ENCODE measurements at regions not wholly inside any gene's neighbourhood (a gene's known extent, or its start where the extent isn't known, plus 50 kb on each side); places are given as distances from the start of the nearest gene placed in this dataset.

- H3K4me3 ChIP-seq (ENCODE audit: low read length), result no peak overlapping the region
- no peak for TF ChIP-seq ZNF274 (IDR thresholded peaks at IDR 0.05; ENCODE audit: low read depth, low read length)
Observed at GRCh38 chr6:164855281-164855680, 454.1 kb downstream of the C6orf118 start.

DNA sequence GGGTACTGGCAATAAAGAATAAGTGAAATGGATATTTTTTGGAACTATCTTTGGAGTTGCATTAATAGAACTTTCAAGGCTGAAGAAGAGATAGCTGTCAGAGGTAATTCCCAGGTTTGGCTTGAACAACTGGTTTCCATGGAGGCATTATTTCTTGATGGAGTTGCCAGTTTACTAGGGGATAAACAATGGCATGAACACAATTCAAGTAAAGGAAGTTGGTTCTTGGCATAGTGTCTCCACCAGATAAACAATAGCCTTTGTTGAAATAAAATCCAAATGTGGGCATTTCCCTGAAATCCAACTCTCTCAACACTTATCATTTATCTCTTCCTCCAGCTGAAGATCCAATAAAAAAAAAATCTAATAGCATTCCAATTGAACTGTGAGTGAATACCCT lies 454.9 kb downstream of the C6orf118 start:
- no peak for TF ChIP-seq ZNF274 (IDR thresholded peaks at IDR 0.05; ENCODE audit: low read depth, low read length)

DNA sequence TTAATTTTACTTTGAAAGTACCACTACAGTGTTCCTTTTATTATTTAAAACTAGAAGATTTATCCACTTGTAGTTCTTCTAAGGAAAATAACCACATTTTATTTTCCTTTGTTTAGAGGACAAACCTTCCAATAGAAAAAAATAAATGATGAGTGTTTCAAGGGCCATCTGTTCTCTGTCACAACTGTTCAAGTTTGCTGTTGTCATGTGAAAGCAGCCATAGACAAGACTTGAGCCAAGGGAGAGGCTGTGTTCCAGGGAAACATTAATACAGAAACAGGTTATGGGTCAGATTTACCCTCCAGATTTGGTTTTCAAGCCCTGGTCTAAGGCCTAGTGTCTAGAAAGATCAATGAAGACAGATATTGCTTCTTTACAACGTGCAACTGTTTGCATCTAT lies 463.6 kb downstream of the C6orf118 start:
- H3K4me3 ChIP-seq (ENCODE audit: low read length), result no peak overlapping the region
- TF ChIP-seq ZNF274 (IDR thresholded peaks at IDR 0.05; ENCODE audit: low read depth, low read length), result no peak

More for the DNA sequence above, 454.9 kb downstream of the C6orf118 start:
- no peak overlapping the region for H3K4me3 ChIP-seq (ENCODE audit: low read length)

DNA sequence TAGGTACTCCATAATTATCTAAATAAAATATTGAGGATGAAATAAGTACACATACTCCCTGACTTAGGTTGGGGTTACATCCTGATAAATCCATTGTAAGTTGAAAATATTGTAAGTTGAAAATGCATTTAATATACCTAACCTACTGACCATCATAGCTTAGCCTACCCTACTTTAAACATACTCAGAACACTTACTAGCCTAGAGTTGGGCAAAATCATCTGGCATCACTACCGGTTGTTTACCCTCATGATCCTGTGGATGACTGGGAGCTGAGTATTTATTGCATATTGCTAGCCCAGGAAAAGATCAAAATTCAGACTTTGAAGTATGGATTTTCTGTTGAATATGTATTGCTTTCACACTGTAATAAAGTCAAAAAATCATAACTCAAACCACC lies 467.3 kb downstream of the C6orf118 start:
- H3K4me3 ChIP-seq (ENCODE audit: low read length), result no peak overlapping the region
- no peak for TF ChIP-seq ZNF274 (IDR thresholded peaks at IDR 0.05; ENCODE audit: low read depth, low read length)

GRCh38 chr6:164838068-164838615 lies 471.3 kb downstream of the C6orf118 start:
- no peak overlapping the region for H3K4me3 ChIP-seq (ENCODE audit: low read length)
- TF ChIP-seq ZNF274 (IDR thresholded peaks at IDR 0.05; ENCODE audit: low read depth, low read length), result no peak

GRCh38 chr6:164836486-164836885 lies 472.9 kb downstream of the C6orf118 start:
- H3K4me3 ChIP-seq (ENCODE audit: low read length), result no peak overlapping the region
- TF ChIP-seq ZNF274 (IDR thresholded peaks at IDR 0.05; ENCODE audit: low read depth, low read length), result no peak

GRCh38 chr6:164832410-164832809 lies 477.0 kb downstream of the C6orf118 start:
- TF ChIP-seq ZNF274 (IDR thresholded peaks at IDR 0.05; ENCODE audit: low read depth, low read length), result no peak
- H3K4me3 ChIP-seq (ENCODE audit: low read length), result no peak overlapping the region

DNA sequence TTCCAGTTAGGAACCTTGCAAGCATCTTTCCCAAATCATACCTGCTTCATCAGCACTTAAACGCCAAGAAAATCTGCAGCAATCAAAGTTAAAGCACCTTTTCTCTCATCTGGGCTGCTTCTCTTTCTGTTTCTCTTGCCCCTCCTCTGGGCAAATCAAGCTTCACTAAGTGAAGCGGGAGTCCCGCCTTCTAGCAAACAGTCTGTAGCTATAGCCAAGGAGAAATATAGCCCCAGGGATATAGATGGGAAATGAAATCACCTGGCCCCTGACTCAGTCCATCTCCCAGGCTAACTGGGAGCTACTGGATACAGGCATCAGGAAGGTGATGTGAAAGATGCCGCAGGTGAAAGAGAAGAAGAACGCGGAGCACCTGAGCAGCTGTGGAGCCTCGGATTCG lies 481.9 kb downstream of the C6orf118 start:
- no peak overlapping the region for H3K4me3 ChIP-seq (ENCODE audit: low read length)

DNA sequence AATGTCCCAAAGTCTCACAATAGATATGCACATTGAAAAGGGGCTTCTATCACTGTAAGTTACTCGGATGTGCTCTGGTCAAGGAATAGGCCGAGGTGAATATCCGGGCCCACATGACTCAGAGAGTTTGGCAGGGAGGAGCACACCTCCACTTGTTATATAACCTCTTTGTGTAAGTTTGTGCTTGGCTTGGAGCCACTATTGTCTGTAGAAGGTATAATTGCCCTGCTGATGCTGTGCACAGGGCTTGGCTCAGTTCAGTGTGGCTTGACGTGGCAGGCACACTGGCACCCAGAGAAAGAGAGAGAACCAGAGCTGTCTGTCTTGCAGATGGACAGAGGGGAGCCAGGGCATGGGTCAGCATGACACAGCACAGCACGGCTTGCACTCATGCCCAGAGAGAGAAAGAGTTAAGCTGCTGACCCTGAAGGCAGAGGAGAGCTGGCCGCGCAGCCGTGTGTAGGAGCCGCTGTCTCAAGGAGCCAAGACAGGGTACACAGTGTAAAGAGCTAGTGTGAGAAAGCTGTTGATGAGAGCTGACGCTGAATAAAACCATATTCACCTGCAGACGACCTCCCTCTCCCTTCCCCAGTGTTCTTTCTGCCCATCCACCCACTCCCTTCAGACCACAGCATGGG lies 482.5 kb downstream of the C6orf118 start:
- no peak for TF ChIP-seq ZNF274 (IDR thresholded peaks at IDR 0.05; ENCODE audit: low read depth, low read length)
- H3K4me3 ChIP-seq (ENCODE audit: low read length), result no peak overlapping the region

More for the DNA sequence above, 481.9 kb downstream of the C6orf118 start:
- TF ChIP-seq ZNF274 (IDR thresholded peaks at IDR 0.05; ENCODE audit: low read depth, low read length), result no peak

GRCh38 chr6:164825386-164825785 lies 484.0 kb downstream of the C6orf118 start:
- H3K4me3 ChIP-seq (ENCODE audit: low read length), result no peak overlapping the region
- no peak for TF ChIP-seq ZNF274 (IDR thresholded peaks at IDR 0.05; ENCODE audit: low read depth, low read length)

DNA sequence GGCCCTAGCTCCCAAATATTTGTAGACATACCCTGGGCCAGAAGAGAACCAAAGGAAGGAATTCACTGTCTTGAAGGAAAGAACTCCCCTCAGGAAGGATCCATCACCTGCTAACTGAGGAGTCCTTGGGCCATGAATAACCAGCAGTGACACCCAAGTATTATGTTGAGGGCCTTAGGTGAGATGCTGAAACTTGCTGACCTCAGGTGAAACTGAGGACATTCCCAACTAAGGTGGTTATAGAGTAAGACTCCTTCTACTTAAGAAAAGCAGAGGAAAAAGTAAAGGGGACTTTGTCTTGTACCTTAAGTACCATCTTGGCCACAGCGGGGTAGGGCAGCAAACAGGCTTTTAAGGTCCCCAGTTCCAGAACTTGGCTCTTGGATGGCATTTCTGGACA lies 491.7 kb downstream of the C6orf118 start:
- no peak for TF ChIP-seq ZNF274 (IDR thresholded peaks at IDR 0.05; ENCODE audit: low read depth, low read length)
- H3K4me3 ChIP-seq (ENCODE audit: low read length), result no peak overlapping the region

GRCh38 chr6:164812706-164813105 lies 496.7 kb downstream of the C6orf118 start:
- TF ChIP-seq ZNF274 (IDR thresholded peaks at IDR 0.05; ENCODE audit: low read depth, low read length), result no peak
- no peak overlapping the region for H3K4me3 ChIP-seq (ENCODE audit: low read length)

DNA sequence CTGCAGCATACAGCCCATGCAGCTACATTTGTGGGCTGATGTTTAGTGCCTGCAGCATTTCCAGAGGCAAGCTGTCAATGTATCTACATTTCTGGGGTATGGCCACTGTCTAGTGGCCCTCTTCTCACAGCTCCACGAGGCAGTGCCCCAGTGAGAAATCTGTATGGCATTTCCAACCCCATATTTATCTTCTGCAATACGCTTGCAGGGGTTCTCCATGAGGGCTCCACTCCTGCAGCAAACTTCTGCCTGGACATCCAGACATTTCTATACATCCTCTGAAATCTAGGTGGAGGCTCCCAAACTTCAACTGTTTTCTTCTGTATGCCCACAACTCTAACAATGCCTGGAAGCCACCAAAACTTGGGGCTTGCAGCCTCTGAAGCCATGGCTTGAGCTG lies 502.3 kb downstream of the C6orf118 start:
- no peak overlapping the region for H3K4me3 ChIP-seq (ENCODE audit: low read length)
- TF ChIP-seq ZNF274 (IDR thresholded peaks at IDR 0.05; ENCODE audit: low read depth, low read length), result no peak

- no peak for TF ChIP-seq ZNF274 (IDR thresholded peaks at IDR 0.05; ENCODE audit: low read depth, low read length)
- no peak overlapping the region for H3K4me3 ChIP-seq (ENCODE audit: low read length)
Observed at GRCh38 chr6:164795056-164795815, 514.2 kb downstream of the C6orf118 start.

DNA sequence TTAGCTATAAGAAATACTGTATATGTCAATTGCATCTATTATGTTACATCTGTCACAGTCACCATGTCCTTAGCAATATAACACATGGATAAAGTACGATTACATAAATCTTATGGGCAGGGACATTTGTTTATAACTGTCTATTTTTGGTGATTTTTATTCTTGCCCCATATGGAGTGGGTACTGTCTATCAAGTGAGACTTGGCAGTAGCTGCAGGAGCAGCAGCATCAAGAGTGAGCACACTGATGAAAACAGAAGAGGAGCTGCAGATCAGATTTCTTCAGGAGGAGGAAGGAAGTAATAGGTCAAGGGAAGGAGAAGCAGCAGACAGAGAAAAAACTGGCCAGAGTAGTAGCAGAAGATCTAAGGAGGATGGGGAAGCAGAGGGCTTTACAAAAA lies 516.7 kb downstream of the C6orf118 start:
- TF ChIP-seq ZNF274 (IDR thresholded peaks at IDR 0.05; ENCODE audit: low read depth, low read length), result no peak
- H3K4me3 ChIP-seq (ENCODE audit: low read length), result no peak overlapping the region
